Activated CD8-positive, alpha-beta memory T cell treated with anti-CD3 and anti-CD28 coated beads, Interleukin-2, amount 50 U/mL, for 24 hours (primary cell): ENCODE measurements at regions not wholly inside any gene's neighbourhood (a gene's known extent, or its start where the extent isn't known, plus 50 kb on each side); places are given as distances from the start of the nearest gene placed in this dataset.

Experiments
- DNase-seq: peaks from one replicate; pipeline ENCODE4 v3.0.0-alpha.2; 2020; ENCODE audit errors: extremely low read depth

- DNase-seq: no peak
Observed at GRCh38 chr9:7241694-7242093, 483.9 kb downstream of the KDM4C start.

- DNase-seq: no peak
Observed at GRCh38 chr9:7240569-7241311, 483.0 kb downstream of the KDM4C start.

DNA sequence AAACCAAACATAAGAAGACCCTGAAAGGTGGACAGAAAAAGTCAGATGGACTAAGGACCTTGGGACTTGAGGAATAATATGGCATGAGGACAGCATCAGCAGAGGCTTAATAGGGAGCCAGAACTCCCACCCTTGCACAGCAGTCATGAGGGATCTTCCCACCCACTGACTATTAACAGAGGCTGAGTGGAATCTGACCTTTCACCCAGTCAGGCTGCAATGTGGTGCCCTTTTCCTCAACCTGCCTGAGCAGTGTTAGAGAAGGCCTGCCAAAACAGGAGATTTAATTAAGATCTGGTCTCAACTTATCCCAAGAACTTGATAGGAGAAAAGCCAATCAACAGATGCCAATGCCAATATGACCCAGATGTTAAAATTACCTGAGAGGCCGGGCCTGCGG, 481.9 kb downstream of the KDM4C start:
- no peak for DNase-seq

- no peak for DNase-seq
Observed at GRCh38 chr9:7238247-7238637, 480.5 kb downstream of the KDM4C start.

GRCh38 chr9:7237473-7238246, 479.9 kb downstream of the KDM4C start:
- no peak for DNase-seq

GRCh38 chr9:7236186-7236585, 478.4 kb downstream of the KDM4C start:
- no peak for DNase-seq

- no peak for DNase-seq
Observed at GRCh38 chr9:7234144-7234543, 476.4 kb downstream of the KDM4C start.

- no peak for DNase-seq
Observed at GRCh38 chr9:7229571-7229970, 471.8 kb downstream of the KDM4C start.

GRCh38 chr9:7228726-7229125, 471.0 kb downstream of the KDM4C start:
- DNase-seq: no peak

- DNase-seq: no peak
Observed at GRCh38 chr9:7227951-7228350, 470.2 kb downstream of the KDM4C start.

GRCh38 chr9:7226007-7226640, 468.4 kb downstream of the KDM4C start:
- no peak for DNase-seq
